ENCODE measurements at regions not wholly inside any gene's neighbourhood (a gene's known extent, or its start where the extent isn't known, plus 50 kb on each side); places are given as distances from the start of the nearest gene placed in this dataset.

- Histone ChIP-seq H3K4me2 (ENCODE audit: insufficient read depth, low read length) (no peak overlapping the region), H3K9me1 (ENCODE audit: control insufficient read depth, insufficient read depth, low read length) (no peaks in the 10 kb centered on the region), H3K9ac (ENCODE audit: insufficient read depth in 1 of 2, low read depth in 2 of 2, low read length in 2 of 2) (no peak overlapping the region), H3K27ac (ENCODE audit: extremely low read depth, low read depth, low read length) (no peak overlapping the region), H3K4me1 (replicated peaks in 1 of 2; ENCODE audit: control insufficient read depth in 2 of 2, insufficient read depth in 2 of 2, low read length in 2 of 2) (no peaks in the 10 kb centered on the region), H2AFZ (ENCODE audit: low read depth, low read length) (no peak overlapping the region), H4K20me1 (replicated peaks; ENCODE audit: control insufficient read depth, insufficient read depth, low read length) (no peaks in the 10 kb centered on the region), H3K4me3 (no peak overlapping the region), H3K27me3 (ENCODE audit: control insufficient read depth in 2 of 2, insufficient read depth in 2 of 2, low read length in 2 of 2) (no peaks in the 10 kb centered on the region), H3K79me2 (ENCODE audit: control insufficient read depth, insufficient read depth, low read length) (no peaks in the 10 kb centered on the region), H3K9me3 (replicated peaks; ENCODE audit: control insufficient read depth, insufficient read depth, low read depth, low read length) (no peaks in the 10 kb centered on the region), H3K36me3 (ENCODE audit: control insufficient read depth, insufficient read depth, low read length) (no peaks in the 10 kb centered on the region)
- ATAC-seq (no peak), FAIRE-seq (no peak), DNase-seq (ENCODE audit: extremely low read depth in 1 of 4, low spot score in 3 of 4) (no peak)
- WGBS (ENCODE audit: insufficient coverage, low coverage, missing lambda C conversion rate) = 6% methylated on average over 4 of the region's 4 CpGs
- in situ Hi-C loops (cut with MboI) (no loop called here), intact Hi-C loops (cut with micrococcal nuclease) (no loop called here)
- ChIA-PET POLR2A (no interaction called here), CTCF (ENCODE audit: low intra/inter-chr PET ratio) (no interaction called here)
- no TSS peak for BruUV-seq (replicated peaks)
- TF ChIP-seq ZNF239 (CRISPR knock-in tag; IDR thresholded peaks at IDR 0.05) (no peak), ETV1 (tag; conservative IDR thresholded peaks at IDR 0.05; ENCODE audit: low read depth) (no peak), ASH1L (IDR thresholded peaks at IDR 0.05; ENCODE audit: borderline replicate concordance, low read depth, partially characterized antibody) (no peak), FUS (optimal IDR thresholded peaks at IDR 0.05; ENCODE audit: low read depth, low read length) (no peak), NFIC (IDR thresholded peaks at IDR 0.05) (no peak), THRB (CRISPR knock-in tag; conservative IDR thresholded peaks at IDR 0.05) (no peak)
Measured at GRCh38 chrX:4850312-4850711, 1136.9 kb upstream of the PRKX start.

- no peak overlapping the region for H3K4me3 ChIP-seq
- H3K36me3 ChIP-seq (ENCODE audit: control insufficient read depth, insufficient read depth, low read length) = no peaks in the 10 kb centered on the region
- DNase-seq (ENCODE audit: extremely low read depth in 1 of 4, low spot score in 3 of 4) (no peak), FAIRE-seq (no peak), ATAC-seq (no peak)
- intact Hi-C loops (cut with micrococcal nuclease) (no loop called here), in situ Hi-C loops (cut with MboI) (no loop called here)
- POLR2A ChIA-PET = no interaction called here
- no peaks in the 10 kb centered on the region for H3K4me1 ChIP-seq (replicated peaks in 1 of 2; ENCODE audit: control insufficient read depth in 2 of 2, insufficient read depth in 2 of 2, low read length in 2 of 2)
- no peaks in the 10 kb centered on the region for H3K9me3 ChIP-seq (replicated peaks; ENCODE audit: control insufficient read depth, insufficient read depth, low read depth, low read length)
- no peak overlapping the region for H3K9ac ChIP-seq (ENCODE audit: insufficient read depth in 1 of 2, low read depth in 2 of 2, low read length in 2 of 2)
- H3K79me2 ChIP-seq (ENCODE audit: control insufficient read depth, insufficient read depth, low read length) = no peaks in the 10 kb centered on the region
- no peaks in the 10 kb centered on the region for H4K20me1 ChIP-seq (replicated peaks; ENCODE audit: control insufficient read depth, insufficient read depth, low read length)
- 0% methylated on average over 2 of the region's 4 CpGs for WGBS (ENCODE audit: insufficient coverage, low coverage, missing lambda C conversion rate)
- no TSS peak for BruUV-seq (replicated peaks)
- no peak overlapping the region for H3K4me2 ChIP-seq (ENCODE audit: insufficient read depth, low read length)
- no peaks in the 10 kb centered on the region for H3K9me1 ChIP-seq (ENCODE audit: control insufficient read depth, insufficient read depth, low read length)
- CTCF ChIA-PET (ENCODE audit: low intra/inter-chr PET ratio) = no interaction called here
- H2AFZ ChIP-seq (ENCODE audit: low read depth, low read length) = no peak overlapping the region
- H3K27ac ChIP-seq (ENCODE audit: extremely low read depth, low read depth, low read length) = no peak overlapping the region
- H3K27me3 ChIP-seq (ENCODE audit: control insufficient read depth in 2 of 2, insufficient read depth in 2 of 2, low read length in 2 of 2) = no peaks in the 10 kb centered on the region
- TF ChIP-seq RBBP5 (IDR thresholded peaks at IDR 0.05; ENCODE audit: borderline replicate concordance, insufficient read depth, low read length, poor library complexity, severe bottlenecking) (no peak), TAF15 (IDR thresholded peaks at IDR 0.05; ENCODE audit: low read depth, low read length) (no peak), POLR2A (conservative IDR thresholded peaks at IDR 0.05) (no peak), PATZ1 (CRISPR knock-in tag; IDR thresholded peaks at IDR 0.05; ENCODE audit: borderline replicate concordance) (no peak), KAT7 (CRISPR knock-in tag; IDR thresholded peaks at IDR 0.05; ENCODE audit: borderline replicate concordance) (no peak), ARNT (IDR thresholded peaks at IDR 0.05) (no peak), NKRF (IDR thresholded peaks at IDR 0.05; ENCODE audit: borderline replicate concordance) (no peak)
Measured at GRCh38 chrX:4844376-4844775, 1130.9 kb upstream of the PRKX start.
